Sciatic nerve (tissue), 2 donors: ENCODE measurements at regions not wholly inside any gene's neighbourhood (a gene's known extent, or its start where the extent isn't known, plus 50 kb on each side); places are given as distances from the start of the nearest gene placed in this dataset.
A peak's percentile ranks its signal among the peaks of the same experiment; 100 is the strongest.
"Not testable (repeated sequence)": the region's sequence is repeated elsewhere in the genome, so short reads cannot be mapped to it uniquely, and the experiment has no call there.

Experiments
- ATAC-seq: fragments of 200-7000 bp; cut with Tn5 transposase; one replicate; pipeline ENCODE4 v1.9.1; 2020; ENCODE audit warnings: mild to moderate bottlenecking, moderate library complexity
- DNase-seq: peaks from one replicate; pipeline ENCODE4 v3.0.0-alpha.2; 2020; ENCODE audit warnings: low spot score
- intact Hi-C: fragments of 100-400 bp; cut with DNase I; formaldehyde crosslinking; loops from one replicate; pipeline ENCODE4 v1.14.2; 2022
- donor health status: DM: no; HTN: no; CAD: no.
- donor health status: DM: no; HTN: no; CAD: no.

DNA sequence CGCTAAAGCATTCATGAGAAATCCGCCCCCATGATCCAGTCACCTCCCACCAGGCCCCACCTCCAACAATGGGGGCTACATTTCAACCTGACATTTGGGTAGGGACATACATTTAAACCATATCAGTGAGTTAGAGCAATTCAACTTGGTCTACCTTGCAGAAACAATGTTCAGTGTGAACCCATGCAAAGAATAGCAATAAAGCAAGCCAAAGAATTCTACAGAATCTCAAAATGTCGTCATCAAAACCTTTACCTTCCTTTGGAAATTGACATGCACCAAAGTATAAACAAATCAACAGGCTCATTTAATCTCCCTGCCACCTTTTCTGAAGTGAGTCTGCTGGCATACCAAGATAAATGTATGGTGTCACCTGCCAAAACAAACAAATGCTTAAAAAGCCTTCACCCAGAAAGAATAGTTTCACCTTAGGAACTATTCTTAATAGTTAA lies 68.8 kb upstream of the ABLIM1 start:
- ATAC-seq (no peak), DNase-seq (no peak)
- intact Hi-C loops: no loop called here

DNA sequence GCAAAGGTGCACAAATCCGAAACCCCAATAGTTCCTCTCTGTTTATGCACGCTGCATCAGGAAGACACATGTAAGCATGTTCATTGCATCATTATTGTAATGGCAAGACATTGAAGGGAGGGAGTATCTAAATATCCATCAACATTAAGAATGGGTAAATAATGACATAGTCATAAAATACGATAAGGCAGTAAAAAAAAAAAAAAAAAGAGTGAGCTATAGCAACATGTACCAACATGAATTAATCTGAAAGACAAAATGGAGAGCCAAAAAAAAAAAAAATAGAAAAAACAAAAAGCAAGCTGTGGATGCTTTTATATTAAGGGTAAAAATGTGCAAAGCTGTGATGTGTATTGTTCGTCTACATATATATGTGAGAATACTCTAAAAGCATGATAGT lies 70.2 kb upstream of the ABLIM1 start:
- no peak for DNase-seq
- intact Hi-C loops: no loop called here
- no peak for ATAC-seq

DNA sequence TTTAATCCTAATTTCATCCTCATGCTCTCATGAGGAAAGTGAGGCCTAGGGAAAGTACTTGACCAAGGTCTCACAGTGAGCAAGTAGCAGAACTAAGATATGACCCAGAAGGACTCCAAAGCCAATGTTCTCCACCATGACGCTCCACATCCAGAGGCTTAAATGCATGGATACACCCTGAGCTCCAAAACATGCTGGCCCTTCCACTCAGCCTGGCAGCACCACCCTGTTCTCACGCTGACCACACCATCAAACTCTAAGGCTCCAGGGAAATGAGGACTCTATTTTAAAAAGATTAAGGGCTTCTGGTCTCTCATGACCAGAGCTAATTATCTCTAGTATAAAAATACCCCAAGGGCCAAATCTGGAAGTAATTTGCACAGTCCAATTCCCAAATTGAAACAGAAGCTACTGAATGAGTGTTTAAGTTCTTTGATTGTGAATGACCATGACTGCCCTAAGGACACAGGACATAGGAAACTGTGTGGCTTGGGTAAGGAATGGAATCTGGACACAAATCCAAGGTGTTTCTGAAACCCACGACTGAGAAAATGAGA lies 71.1 kb upstream of the ABLIM1 start:
- no peak for DNase-seq
- ATAC-seq: no peak
- intact Hi-C loops: no loop called here

DNA sequence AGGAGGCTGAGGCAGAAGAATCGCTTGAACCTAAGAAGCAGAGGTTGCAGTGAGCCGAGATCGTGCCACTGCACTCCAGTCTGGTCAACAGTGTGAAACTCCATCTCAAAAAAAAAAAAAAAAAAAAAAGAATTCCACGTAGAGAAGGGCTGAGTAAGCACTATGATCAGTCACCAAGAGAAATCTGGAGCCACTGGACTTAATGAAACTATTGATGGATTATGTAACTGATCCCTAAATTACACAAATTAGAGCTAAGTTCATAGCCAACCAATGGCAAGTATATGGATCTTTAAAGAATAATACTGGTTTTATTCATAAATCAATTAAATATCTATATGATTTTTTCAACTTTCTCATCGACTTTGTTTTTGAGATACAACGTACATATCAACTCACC lies 72.2 kb upstream of the ABLIM1 start:
- no peak for DNase-seq
- intact Hi-C loops: no loop called here
- no peak for ATAC-seq

DNA sequence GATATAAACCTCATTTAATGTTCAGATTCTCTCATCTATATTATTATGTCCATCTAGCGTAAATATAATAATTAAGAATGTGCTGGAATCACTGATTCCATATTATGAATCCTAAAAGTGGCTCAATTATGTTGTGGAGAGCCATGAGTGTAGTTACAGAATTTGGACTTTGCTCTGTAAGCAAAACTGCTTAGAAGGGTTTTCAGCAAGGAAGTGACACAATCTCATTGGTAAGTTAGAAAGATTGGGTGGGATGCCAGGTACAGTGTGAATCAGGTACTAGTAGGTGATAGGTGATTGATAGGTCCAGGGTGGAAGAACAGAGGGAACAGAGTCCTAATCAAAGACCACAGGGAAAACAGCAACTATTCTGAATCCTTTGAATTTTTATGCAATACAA lies 74.9 kb upstream of the ABLIM1 start:
- intact Hi-C loops: no loop called here
- DNase-seq (no peak), ATAC-seq (no peak)

DNA sequence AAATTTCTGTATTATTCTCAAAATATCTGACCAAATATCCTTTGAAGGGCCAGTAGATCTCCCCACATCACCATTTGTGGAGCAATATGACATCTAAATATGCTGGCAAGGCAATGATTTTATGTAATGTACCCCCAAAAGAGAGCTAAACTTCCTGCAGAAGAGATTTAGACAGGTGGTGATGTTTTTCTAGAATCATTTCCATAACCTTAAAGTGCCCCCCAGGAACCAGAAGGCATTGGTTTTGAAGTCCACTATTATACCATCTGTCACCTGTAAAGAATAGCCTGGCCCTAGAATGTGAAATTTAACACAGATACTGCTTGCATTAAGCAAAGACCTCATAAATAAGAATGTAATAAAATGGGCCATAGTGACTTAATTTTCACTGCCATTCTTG lies 77.9 kb upstream of the ABLIM1 start:
- intact Hi-C loops: no loop called here
- ATAC-seq: no peak

DNA sequence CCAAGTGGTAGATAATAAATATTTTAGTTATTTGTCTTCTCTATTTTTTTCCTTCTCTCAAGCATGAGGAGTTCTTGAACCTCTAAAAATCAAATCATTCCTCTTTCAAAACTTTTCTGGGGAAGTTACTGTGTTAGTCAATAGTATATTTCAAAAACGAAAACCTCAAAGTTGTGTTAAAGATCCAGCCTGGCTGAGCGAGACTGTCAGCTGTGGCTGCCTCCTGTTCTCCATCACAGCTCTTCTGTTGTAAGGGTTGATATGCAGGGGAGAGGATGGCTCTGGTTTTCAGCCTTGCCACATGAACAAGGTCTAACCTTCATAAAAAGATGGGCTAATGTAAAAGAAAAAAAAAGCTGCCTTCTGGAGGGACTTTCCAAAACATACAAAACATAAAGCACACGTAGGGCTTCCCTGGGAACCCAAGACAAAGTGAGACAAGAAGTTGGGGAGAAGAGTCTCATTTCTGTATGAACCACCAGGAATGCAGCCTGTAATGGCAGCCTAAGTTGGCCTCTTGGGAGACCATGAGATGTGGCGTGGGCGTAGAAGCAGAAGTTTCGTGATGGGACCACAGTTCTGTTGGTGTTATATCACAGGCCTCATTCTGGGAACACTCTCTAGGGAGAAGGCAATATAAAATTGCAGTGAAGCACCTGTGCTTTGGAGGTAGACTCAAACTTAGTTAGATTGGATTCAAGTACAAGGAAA lies 77.9 kb upstream of the FHIP2A start:
- DNase-seq: no peak
- no peak for ATAC-seq
- intact Hi-C loops: no loop called here

More for the DNA sequence above, 77.9 kb upstream of the ABLIM1 start:
- no peak for DNase-seq

DNA sequence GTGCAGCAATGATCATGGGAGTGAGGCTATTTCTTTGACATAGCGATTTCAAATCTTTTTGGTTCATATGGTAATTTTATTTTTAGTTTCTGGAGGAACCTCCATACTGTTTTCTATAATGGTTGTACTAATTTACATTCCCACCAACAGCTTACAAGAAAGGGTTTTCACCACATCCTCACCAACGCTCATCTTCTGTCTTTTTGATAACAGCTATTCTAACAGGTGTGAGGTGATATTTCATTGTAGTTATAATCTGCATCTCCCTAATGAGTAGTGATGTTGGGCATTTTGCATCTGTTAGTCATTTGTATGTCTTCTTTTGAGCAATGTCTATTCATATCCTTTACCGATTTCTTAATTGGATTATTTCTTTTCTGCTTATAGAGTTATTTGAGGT lies 75.0 kb upstream of the FHIP2A start:
- DNase-seq (no peak), ATAC-seq (no peak)
- intact Hi-C loops: no loop called here

DNA sequence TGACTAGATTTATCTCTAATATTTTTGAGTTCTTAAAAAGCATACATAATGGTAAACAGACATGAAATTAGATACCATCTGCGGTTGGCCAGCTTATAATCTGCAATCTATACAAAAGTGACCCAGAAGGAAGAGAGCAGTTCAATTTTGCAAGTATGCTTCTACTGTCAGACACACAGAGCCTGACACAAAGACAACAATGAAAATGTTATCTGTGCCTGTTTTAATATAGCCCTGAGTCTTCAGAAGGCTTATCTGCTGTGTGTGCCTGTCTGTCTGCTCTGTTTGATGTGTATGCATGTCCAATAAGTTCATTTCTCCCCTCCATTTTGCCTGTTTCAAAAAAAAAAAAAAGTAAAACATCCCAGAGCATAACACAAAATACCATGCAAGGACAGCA lies 73.3 kb upstream of the FHIP2A start:
- DNase-seq (no peak), ATAC-seq (no peak)
- intact Hi-C loops: no loop called here

DNA sequence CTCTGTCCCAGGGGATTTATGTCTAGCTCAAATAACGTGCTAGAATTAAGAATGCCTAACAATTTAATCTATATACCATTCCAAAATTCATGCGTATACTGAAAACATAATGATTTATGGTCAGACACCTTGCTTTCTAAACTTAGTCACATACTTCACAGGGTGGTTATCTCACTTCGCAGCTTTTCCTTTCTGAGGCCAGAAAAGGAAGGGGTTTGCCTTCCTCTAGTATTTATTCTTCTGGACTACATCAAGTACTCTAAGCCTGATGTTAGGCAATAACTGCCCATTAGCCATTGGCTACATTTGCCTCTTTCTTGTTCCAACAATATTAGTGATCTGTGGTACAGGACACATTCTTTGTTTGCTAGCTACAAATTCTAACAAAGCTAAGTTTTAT lies 72.6 kb upstream of the FHIP2A start:
- intact Hi-C loops: no loop called here
- ATAC-seq (peak; percentile 88), DNase-seq (no peak)

DNA sequence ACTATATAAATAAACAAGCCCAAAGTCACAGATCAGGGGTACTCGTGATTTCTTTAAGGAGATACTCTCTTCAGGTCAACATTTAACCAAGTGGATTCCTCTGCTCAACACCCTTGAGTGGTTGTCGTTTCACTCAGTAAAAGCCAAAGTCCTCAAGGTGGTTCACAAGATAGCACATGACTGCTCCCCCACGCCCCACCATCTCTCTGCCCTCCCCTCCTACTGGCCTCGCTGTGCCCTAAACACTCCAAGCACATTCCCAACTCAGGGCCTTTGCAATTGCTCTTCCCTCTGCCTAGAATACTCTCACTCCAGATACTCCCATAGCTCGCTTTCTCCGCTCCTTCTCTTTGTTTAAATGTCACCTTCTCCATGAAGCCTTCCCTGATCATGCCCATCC lies 72.1 kb upstream of the FHIP2A start:
- peak; percentile 9 for ATAC-seq
- intact Hi-C loops: no loop called here

DNA sequence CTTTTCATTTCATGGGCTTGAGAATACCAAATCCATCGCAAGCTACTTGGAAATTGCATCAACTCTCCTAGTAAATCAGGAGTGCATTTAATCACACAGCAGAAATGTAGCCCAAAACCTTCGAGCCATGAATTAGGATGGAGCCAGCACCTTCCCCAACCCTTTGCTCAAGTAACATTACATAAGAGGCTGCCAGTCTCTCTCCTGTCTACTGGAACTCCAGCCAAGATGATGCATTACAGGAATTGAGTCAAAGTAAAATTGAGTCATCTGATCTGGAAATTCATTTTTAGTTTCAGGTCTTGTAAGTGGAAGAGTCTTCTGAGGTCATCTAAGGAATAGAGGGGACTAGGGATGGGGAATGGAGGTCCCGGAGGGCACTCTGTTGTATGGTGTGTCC lies 69.7 kb upstream of the FHIP2A start:
- DNase-seq (no peak), ATAC-seq (no peak)
- intact Hi-C loops: no loop called here

More for the DNA sequence above, 72.1 kb upstream of the FHIP2A start:
- no peak for DNase-seq

DNA sequence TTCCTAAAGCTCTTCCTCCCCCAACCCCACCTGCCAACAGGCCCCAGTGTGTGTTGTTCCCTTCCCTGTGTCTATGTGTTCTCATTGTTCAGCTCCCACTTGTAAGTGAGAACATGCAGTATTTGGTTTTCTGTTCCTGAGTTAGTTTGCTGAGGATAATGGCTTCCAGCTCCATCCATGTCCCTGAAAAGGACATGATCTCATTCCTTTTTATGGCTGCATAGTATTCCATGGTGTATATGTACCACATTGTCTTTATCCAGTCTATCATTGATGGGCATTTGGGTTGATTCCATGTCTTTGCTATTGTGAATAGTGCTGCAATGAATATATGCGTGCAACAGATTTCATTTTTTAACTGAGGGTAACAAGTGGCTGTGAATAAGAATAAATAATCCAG lies 69.0 kb upstream of the FHIP2A start:
- intact Hi-C loops, ATAC-seq, DNase-seq: not testable (repeated sequence)

DNA sequence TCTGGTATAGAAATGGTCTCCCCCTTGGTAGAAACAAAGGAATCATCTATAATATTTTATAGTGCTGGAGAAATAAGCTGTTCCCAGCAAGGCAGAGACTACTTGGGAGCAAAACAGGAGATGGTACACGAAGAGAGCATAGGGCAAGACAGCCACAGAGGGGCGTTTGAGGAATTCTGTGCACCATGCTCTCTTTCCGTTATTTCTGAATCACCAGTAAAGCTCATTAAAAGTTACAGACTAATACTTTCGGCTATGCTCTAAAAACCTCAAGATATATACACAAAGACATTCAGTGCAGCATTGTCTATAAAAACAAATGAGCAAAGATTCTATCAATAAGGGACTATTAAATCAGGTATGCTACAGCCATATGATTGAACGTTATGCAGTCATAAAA lies 68.5 kb upstream of the FHIP2A start:
- DNase-seq: no peak
- no peak for ATAC-seq
- intact Hi-C loops: no loop called here

DNA sequence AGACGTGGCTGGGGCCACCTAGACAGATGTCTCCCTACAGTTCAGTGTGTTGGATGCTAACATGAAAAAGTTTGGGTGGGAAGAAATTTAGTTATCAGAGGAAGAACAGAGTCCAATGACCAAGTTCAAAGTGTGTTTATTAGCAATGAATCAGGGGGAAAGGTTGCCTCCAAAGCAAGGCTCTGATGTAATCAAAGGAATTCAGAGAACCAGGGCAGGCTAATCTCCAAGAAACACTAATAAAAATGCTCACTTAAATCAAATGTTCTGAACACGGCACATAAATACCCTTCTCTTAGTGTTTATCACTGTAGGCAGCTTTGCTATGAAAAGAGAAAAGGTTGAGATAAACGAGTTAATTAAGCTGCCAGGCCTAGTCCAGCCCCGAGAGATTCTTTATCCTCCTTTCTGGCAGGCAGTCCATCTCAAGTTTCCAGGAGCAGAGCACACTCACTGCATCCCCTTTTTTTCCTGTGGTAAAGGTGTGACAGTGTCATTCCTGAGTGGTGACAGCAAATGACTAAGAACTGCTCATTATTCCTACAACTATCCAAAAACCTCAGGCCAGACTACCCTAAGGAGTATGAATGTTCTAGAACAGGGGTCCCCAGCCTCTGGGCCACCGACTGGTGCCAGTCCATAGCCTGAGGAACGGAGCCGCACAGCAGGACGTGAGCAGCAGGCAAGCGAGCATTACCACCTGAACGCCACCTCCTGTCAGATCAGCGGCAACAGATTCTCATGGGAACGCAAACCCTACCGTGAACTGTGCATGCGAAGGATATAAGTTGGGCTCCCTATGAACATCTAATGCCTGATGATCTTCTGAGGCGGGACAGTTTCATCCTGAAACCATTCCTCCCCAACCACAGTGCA lies 66.9 kb upstream of the FHIP2A start:
- peak; percentile 80 for ATAC-seq
- intact Hi-C loops: no loop called here
- no peak for DNase-seq

DNA sequence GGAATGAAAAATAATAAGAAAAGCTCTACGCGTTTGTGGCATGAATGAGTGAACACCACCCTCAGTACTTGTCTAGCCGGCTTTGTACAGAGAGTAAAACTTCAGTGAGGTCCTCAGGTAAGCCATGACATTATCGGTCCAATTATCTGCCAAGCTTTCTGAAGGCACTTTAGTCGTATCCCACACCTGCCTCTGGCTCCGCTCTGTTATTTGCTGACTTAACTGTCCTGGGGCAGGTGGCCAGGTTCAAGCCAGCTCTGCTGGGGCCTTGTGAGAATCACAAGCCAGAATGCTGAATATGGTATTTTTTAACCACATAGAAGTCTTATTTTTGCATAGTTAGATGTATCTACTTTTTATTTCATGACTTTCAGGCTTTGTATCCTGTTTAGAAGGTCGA lies 66.0 kb upstream of the FHIP2A start:
- ATAC-seq (no peak), DNase-seq (no peak)
- intact Hi-C loops: no loop called here

DNA sequence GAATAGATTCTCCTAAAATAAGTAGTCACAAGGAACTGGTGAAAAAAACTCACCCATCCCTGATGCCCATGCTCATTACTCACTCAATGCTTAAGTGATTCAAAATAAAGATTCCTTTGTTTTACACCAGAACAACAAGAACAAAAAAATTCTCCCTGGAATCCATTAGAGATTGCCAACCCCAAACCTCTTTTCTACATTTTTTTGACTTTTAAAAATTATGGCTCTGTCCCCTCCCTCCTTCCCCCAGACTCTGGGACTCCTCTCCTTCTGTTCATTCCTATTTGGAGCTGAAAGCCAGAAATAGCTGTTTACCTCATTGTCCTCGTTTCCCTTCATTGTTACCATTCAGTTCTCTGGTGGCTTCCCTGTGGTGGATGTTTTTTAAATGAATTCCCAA lies 63.2 kb upstream of the FHIP2A start:
- intact Hi-C loops: no loop called here
- DNase-seq: no peak
- ATAC-seq: no peak

DNA sequence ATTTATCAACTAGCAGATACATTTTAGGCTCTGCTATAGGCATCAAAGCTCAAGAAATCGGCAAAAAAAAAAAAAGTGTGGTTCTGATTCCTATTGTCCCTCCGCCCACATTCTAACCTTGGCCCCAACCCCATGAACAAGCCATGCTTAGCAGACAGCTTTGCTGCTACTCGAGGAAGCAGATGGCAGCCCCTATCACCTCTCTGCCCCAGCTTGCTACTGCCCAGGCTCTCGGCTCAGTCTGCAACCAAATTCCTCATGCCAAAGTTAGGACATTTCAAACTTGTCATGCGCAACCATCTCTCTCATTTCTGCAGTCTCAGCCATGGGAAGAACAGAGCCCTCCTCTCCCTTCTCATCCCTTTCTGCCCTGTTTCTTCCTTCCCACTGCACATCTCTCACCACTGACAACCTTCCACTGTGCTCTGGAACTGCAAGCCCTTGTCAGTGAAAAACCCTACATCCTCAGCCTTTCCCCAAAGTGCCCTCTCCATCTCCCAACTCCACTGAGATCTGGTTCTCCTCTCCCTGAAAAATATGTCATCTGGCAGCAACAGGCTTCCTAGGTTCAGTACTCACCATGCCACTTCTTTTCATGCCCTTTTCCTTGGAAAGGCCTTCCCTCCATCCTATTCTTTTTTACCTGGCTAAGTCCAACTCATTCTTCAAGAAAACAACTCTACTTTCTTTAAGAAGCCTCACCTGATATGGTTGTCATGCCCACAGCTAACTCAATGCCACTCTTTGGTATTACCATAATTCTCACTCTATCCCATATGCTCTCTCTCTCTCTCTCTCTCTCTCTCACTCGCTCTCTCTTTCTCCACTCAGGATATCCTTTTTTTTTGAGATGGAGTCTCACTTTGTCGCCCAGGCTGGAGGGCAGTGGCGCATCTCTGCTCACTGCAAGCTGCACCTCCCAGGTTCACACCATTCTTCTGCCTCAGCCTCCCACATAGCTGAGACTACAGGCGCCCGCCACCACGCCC lies 60.1 kb upstream of the FHIP2A start:
- DNase-seq (no peak), ATAC-seq (no peak)
- intact Hi-C loops: no loop called here

DNA sequence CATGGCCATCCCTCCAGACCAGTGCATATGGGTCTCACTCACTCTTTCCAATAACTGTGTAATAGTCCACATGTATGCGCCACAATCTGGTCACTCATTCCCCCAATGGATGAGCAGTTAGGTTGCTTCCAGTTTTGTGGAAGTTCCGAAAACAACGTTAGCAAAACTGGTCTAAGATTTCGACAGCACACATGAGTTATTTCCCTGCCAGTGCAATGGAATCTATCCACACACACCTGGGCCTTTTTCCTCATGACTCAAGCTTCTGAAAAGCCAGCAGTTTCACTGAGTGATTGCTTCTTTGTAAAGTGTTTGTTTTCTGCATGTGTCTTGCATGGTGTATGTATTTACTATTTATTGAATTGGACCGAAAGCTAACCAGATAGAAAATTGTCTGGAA lies 58.8 kb upstream of the FHIP2A start:
- intact Hi-C loops: no loop called here
- DNase-seq: no peak
- no peak for ATAC-seq
